ENCODE measurements at regions not wholly inside any gene's neighbourhood (a gene's known extent, or its start where the extent isn't known, plus 50 kb on each side); places are given as distances from the start of the nearest gene placed in this dataset.
A peak's percentile ranks its signal among the peaks of the same experiment; 100 is the strongest.

DNA sequence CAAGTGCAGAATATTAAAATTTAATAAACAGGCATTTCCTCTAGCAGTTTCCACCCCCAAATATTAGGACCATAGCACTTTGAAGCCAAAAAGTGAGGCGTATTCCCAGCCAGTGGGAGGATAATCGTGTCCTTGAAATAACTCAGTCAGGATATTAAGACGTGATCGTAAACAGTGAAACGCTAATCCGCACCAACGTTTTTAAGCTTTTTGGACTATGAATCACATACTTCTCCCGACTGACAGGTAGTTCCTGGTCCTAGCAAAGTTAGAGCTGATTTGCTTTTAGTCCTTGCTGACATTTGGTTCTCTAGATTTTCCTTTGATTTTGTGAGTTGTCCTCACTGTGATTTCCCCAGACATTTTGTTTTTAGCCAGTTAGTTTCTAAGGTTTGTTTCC is 197.1 kb upstream of the ARHGAP20 start:
- no peaks in the 10 kb centered on the region for H3K36me3 ChIP-seq (ENCODE audit: low read depth)
- no peaks in the 10 kb centered on the region for H3K9me3 ChIP-seq
- DNase-seq (no peak), ATAC-seq (no peak)
- H3K4me1 ChIP-seq (ENCODE audit: low read depth), result peaks cover 13% of the 10 kb centered on the region
- intact Hi-C loops (cut with DNase I, micrococcal nuclease), result no loop called here
- TF ChIP-seq, protein P1, sequence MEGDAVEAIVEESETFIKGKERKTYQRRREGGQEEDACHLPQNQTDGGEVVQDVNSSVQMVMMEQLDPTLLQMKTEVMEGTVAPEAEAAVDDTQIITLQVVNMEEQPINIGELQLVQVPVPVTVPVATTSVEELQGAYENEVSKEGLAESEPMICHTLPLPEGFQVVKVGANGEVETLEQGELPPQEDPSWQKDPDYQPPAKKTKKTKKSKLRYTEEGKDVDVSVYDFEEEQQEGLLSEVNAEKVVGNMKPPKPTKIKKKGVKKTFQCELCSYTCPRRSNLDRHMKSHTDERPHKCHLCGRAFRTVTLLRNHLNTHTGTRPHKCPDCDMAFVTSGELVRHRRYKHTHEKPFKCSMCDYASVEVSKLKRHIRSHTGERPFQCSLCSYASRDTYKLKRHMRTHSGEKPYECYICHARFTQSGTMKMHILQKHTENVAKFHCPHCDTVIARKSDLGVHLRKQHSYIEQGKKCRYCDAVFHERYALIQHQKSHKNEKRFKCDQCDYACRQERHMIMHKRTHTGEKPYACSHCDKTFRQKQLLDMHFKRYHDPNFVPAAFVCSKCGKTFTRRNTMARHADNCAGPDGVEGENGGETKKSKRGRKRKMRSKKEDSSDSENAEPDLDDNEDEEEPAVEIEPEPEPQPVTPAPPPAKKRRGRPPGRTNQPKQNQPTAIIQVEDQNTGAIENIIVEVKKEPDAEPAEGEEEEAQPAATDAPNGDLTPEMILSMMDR (IDR thresholded peaks at IDR 0.05), result no peak
- H3K4me3 ChIP-seq, result no peak overlapping the region

DNA sequence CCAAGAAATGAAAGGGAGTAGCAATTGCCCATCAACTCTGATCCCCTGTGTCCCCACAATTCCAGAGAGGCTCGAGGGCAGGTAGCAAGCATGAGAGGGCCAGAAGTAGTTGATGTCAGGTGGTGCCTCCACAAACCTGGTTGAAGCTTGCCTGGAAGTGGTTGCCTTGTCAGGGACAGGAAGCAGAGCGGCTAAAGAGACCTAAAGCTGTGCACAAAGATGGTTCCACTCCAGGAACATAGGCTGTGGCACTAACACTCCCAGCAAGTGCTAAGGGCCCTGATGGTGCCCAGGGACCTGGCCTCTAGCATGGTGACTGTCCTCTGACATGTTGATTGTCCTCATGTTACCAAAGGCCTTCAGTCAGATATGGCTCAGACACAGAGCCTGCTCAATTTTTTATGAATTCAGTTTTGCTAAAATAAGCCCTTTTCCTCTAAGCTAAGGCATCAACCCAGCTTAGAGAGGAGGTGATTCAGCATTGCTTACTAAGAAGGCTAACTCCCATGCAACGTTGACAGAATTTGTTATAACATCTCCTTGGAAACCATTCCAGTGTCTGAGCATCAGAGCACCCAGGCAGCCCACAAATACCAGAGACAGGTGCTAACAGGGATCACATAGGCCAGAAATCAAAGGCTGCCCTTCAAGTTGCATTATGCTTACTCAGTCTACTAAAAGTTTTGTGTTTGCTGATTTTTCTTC is 196.3 kb upstream of the ARHGAP20 start:
- ATAC-seq (peak; percentile 35), DNase-seq (no peak)
- peaks cover 13% of the 10 kb centered on the region for H3K4me1 ChIP-seq (ENCODE audit: low read depth)
- no peaks in the 10 kb centered on the region for H3K36me3 ChIP-seq (ENCODE audit: low read depth)
- intact Hi-C loops (cut with DNase I, micrococcal nuclease), result no loop called here
- H3K4me3 ChIP-seq, result no peak overlapping the region
- TF ChIP-seq, protein P1 (IDR thresholded peaks at IDR 0.05), result no peak
- no peaks in the 10 kb centered on the region for H3K9me3 ChIP-seq

DNA sequence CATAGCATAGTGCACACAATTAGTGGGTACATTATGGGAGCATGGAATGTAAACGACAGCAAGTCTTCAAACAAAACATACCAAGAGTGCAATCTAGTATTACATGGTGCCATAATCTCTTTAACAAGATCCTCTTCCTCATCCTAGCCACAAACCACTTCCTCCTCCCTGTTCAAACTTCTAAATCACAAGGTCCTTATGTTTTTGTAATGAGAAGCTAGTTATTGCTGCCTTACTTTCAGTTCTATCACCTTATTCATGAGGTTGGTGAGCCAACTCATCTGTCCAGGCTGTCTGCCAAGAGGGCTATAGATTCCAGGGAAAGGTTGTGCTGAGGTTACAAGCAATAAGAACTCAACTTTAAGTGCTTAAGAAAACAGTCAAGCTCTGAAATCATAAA is 195.4 kb upstream of the ARHGAP20 start:
- DNase-seq (peak in 2 of 3 donors; percentile 44 to 81), ATAC-seq (peak; percentile 95)
- H3K36me3 ChIP-seq (ENCODE audit: low read depth), result no peaks in the 10 kb centered on the region
- intact Hi-C loops (cut with DNase I, micrococcal nuclease), result no loop called here
- peaks cover 13% of the 10 kb centered on the region for H3K4me1 ChIP-seq (ENCODE audit: low read depth)
- TF ChIP-seq, protein P1 (IDR thresholded peaks at IDR 0.05), result no peak
- no peak overlapping the region for H3K4me3 ChIP-seq
- no peaks in the 10 kb centered on the region for H3K9me3 ChIP-seq

DNA sequence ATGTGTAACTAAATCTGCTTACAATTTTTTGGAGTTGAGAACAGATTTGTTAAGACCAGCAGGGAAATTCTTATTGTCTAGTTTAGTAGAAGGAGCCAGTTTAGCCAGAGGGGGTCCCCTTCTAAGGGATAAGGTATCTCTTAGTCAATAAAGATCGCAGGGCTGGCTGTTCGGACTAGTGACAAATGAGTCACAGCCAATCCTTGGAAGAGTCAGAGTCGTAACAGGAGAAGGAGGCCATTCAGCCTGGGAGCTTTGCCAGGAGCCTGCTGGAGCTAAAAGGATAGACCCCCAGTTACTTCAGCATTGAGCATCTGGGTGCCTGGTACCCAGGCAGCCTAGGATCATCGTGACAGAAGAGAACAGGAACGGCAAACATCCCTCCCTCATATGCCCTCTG is 191.6 kb upstream of the ARHGAP20 start:
- no peak for ATAC-seq
- no peak overlapping the region for H3K4me3 ChIP-seq
- intact Hi-C loops (cut with DNase I, micrococcal nuclease), result no loop called here
- peaks cover 13% of the 10 kb centered on the region for H3K4me1 ChIP-seq (ENCODE audit: low read depth)
- TF ChIP-seq, protein P1 (IDR thresholded peaks at IDR 0.05), result no peak
- DNase-seq, result no peak
- no peaks in the 10 kb centered on the region for H3K9me3 ChIP-seq
- H3K36me3 ChIP-seq (ENCODE audit: low read depth), result no peaks in the 10 kb centered on the region

DNA sequence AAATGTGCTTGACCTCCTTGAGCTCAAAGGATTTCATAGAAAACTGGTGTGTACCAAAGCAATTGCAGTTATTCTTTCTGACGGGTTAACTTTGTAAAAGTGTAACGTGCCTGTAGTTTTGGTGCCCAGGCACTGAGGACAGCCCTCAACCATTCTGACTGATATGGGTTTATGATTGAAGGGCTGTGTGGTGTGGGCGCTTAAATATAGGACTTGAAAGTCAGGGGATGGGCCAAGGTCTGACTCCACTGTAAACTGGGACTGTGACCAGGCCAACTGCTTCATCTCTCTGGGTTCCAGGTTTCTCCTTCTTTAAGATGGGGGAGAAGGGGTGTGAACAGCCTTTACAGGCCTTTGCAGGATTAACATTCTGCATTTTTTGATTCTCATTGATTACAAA is 191.1 kb upstream of the ARHGAP20 start:
- intact Hi-C loops (cut with DNase I, micrococcal nuclease), result no loop called here
- TF ChIP-seq, protein P1 (IDR thresholded peaks at IDR 0.05), result no peak
- ATAC-seq, result no peak

DNA sequence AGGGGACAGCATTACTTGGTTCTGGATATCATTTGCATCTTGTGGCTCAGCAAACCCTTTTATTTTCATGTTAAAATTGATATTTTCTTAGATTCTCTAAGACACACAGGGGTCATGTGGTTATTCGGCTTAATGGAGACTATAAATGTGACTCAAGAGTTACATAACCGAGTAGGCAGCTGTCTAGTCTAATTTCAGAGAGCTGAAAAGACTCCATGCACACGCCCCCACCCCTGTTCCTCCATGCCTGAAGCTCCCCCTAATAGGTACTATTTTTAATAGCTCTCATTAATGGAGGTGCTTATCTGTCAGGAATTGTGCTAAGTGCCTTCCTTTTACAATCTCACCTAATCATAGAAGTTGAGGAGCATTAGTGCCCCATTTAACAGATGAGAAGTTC is 189.2 kb upstream of the ARHGAP20 start:
- ATAC-seq (no peak), DNase-seq (no peak)
- intact Hi-C loops (cut with DNase I, micrococcal nuclease), result no loop called here
- Histone ChIP-seq H3K4me1 (ENCODE audit: low read depth) (no peaks in the 10 kb centered on the region), H3K9me3 (no peaks in the 10 kb centered on the region), H3K36me3 (ENCODE audit: low read depth) (no peaks in the 10 kb centered on the region), H3K4me3 (no peak overlapping the region)
- TF ChIP-seq, protein P1 (IDR thresholded peaks at IDR 0.05), result no peak

More for the DNA sequence above, 191.1 kb upstream of the ARHGAP20 start:
- Histone ChIP-seq H3K4me3 (no peak overlapping the region), H3K9me3 (no peaks in the 10 kb centered on the region), H3K4me1 (ENCODE audit: low read depth) (peaks cover 13% of the 10 kb centered on the region), H3K36me3 (ENCODE audit: low read depth) (no peaks in the 10 kb centered on the region)
- no peak for DNase-seq
